HG03342 (cell line): ENCODE measurements at regions not wholly inside any gene's neighbourhood (a gene's known extent, or its start where the extent isn't known, plus 50 kb on each side); places are given as distances from the start of the nearest gene placed in this dataset.

ENCODE experiments used
- ATAC-seq: cut with Tn5 transposase; IDR thresholded peaks from one replicate; pipeline ENCODE4 v1.9.1; 2021; ENCODE audit warnings: mild to moderate bottlenecking, moderate library complexity; ENCODE audit not compliant: unreplicated experiment

- no peak for ATAC-seq
These were observed 408.1 kb downstream of the GATA3 start for GRCh38 chr10:8462565-8462964.

DNA sequence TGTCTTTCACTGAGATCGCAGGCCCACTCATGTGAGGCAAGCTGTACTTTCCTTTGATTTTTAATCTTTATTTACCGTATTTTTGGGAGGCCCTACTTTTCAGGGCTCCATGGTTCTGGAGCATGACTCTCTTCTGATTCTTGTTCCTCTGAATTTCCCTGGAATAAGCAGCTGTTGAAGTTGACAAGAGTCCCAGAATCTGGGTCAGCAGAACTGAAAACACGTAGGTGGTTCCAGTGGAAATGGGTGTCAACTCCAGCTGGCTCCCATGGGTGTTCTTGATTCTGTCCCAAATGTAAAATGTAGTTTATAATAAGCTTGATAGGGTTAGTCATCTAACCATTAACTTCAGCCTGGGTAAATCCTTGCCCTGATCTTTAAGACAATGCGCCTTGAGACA, 409.4 kb downstream of the GATA3 start:
- ATAC-seq: no peak

DNA sequence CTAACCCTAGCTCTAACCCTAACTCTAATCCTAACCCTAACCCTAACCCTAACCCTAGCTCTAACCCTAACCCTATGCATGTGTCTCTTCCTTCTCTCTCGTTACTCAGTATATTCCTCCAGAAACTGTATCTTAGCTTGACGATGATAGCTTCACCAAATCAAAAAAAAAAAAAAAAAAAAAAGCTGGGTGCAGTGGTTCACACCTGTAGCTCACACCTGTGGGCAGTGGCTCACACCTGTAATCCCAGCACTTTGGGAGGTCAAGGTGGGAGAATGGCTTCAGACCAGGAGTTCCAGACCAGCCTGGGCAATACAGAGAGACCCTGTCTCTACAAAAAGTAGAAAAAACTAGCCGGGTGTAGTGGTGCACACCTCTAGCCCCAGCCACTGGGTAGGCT, 414.0 kb downstream of the GATA3 start:
- ATAC-seq: no peak

GRCh38 chr10:8473205-8473604, 418.7 kb downstream of the GATA3 start:
- ATAC-seq: no peak

DNA sequence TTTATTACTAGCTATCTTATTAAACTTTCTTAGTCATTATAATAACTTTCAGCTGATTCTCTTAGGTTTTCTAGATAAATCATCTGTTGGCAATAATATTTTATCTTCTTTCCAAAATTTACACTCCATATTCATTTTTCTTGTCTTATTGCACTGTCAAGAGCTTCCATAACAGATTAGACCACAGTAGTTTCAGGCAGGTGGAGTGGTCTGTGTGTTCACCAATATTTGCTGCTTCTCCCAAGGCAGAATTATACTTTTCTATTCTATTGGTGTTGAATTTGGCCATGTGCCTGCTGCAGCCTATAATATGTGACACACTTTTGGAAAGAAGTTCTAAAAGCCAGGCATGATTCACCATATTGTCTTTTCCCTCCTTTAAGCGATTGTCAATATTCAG, 422.8 kb downstream of the GATA3 start:
- no peak for ATAC-seq

GRCh38 chr10:8481718-8482504, 427.4 kb downstream of the GATA3 start:
- no peak for ATAC-seq

- ATAC-seq: no peak
These were observed 430.5 kb downstream of the GATA3 start for GRCh38 chr10:8485032-8485431.

GRCh38 chr10:8487346-8487745, 432.9 kb downstream of the GATA3 start:
- ATAC-seq: no peak

DNA sequence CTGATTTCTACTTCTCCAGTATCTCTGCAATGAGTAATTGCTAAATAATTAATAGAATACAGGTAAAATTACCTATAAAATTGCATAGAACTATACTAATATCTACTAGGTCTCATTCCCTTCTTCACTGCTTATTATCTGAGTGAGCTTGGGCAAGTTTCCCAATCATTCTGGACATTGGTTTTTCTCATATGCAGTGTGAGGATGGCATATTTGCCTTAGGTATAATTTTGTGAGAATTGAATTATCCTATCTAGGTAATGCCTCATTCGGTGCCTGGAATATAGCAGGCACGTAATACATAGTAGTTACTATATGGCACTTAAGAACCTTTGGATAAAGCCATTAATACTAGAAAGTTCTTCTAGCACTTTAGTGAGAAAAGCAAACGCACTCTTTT, 434.7 kb downstream of the GATA3 start:
- ATAC-seq: no peak

DNA sequence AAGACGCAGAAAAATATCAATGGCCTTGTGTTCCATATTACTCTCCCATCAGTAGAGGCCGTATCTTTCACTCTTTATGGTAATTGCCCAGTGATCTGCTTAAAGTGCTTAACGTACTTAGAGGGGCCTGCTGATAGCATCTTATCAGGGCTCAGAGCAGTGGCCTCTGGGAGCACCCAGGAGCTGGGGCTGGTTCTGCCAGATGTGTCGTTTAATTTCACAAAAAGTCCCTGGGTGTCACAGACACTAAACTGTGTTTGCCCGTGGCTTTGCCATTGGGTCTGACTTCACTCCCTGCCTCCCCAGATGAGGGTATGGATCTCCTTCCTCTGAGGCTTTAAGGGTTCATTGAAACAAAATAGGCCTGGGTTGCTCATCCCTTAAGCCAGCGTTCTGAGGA, 435.3 kb downstream of the GATA3 start:
- ATAC-seq: no peak

GRCh38 chr10:8498290-8498689, 443.8 kb downstream of the GATA3 start:
- no peak for ATAC-seq

DNA sequence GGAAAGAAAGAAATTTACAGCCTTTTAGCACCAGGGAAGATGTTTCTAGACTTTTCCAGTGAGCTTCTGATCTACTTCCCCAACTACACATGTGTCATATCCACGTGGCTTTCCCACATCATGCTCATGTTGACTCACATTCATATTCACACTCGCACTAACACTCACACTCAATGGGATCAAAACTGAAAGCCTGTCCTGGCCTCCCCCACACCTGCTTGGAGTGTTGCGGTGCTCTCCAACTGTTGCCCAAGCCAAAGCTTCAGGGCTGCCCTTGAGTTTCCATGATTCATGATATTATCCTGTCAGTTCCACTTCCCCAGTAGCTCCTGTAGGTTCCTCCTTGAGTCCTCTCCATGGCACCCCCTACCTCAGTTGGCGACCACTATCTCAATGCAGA, 444.4 kb downstream of the GATA3 start:
- no peak for ATAC-seq

GRCh38 chr10:8499312-8499711, 444.8 kb downstream of the GATA3 start:
- ATAC-seq: no peak

GRCh38 chr10:8499752-8500390, 445.4 kb downstream of the GATA3 start:
- ATAC-seq: no peak

DNA sequence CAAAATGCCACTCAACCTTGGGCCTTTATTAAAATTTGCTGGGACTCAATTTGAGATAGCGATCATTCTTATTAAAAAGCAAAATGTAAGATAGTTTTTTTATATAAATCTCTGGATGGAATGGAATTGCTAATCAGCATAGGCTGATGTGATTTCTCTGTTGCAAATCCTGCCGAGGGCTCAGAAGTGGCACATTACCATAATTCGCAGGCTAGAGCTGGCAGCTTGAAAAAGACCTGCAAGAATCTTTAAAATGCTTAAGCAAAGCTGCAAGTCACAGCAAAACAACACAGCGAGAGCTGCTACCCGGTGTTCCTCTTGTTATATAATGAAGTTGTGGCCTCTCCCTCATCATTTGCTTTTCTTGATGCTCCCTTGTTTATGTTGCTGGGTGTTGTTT, 448.1 kb downstream of the GATA3 start:
- ATAC-seq: no peak

DNA sequence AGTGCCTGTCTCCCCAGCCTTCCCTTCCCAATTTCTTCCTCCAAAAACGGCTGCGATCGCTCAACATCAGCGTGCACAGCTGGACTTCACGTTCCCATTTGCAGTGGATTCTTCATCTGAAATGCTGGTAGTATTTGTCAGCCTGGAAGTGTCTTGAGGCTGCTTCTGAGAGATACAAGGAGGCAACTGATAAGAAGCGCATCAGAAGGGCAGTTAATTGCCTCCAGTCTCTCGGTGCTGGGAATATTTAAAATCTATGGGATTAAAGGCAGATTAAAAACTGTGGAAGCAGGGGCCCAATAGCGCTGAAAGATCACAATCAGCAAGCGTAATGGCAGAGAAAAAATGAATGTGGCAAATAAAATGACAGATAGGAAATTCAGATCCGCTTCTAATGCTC, 450.0 kb downstream of the GATA3 start:
- no peak for ATAC-seq

DNA sequence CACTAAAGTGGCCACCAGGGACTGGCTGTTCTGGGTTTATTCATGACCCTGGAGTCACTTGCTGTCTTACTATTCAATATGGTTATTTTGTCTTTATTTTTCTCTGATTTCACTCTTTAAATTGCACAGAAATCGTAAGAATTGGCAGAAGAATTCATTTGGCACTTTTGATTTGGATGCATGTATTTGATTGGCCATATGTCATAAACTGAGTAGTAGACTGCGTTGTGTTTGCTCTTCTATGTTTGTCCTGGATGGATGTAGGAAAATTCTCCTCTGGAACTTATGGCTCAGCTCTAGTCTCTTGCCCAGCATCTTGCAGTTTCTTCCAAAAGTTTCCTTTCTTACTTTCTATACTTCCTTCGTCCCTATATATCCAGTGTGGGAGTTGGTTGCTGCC, 452.7 kb downstream of the GATA3 start:
- no peak for ATAC-seq

GRCh38 chr10:8508882-8509281, 454.4 kb downstream of the GATA3 start:
- ATAC-seq: no peak

DNA sequence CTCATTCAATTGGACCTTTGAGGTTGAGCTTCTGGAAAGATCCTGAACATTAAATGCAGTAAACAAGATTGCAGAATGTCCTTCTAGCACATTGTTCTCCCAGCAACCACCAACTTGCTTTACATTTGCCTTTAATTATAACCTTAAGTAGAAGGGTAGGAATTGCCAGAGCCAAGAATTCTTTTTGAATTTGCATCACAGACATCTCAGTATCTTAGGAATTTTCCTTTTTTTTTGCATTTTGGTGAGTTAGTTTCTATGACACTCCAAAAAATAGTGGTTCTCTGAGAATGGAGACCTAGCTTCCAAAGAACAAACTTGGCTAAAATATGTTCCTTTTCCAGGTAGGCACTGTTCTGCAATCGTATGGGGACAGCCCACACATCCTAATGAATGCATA, 456.0 kb downstream of the GATA3 start:
- ATAC-seq: no peak

DNA sequence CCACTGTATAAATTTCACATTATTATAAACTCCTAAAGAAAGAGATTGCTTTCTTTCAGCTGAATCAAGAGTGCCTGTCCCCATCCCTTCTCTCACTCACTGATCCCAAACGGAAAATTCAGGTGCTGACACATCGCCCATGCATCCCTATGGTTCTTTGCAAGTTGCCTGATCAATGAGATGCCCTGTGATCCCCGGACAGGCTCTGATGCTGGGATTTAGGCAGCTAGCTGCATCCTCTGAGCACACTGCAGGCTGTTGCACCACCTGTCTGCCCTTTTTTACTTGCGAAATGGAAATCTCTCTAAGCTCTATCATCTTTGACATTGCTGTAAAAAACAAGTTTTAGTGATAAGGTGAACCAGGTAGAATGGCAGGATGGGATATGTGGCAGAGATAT, 456.5 kb downstream of the GATA3 start:
- no peak for ATAC-seq

DNA sequence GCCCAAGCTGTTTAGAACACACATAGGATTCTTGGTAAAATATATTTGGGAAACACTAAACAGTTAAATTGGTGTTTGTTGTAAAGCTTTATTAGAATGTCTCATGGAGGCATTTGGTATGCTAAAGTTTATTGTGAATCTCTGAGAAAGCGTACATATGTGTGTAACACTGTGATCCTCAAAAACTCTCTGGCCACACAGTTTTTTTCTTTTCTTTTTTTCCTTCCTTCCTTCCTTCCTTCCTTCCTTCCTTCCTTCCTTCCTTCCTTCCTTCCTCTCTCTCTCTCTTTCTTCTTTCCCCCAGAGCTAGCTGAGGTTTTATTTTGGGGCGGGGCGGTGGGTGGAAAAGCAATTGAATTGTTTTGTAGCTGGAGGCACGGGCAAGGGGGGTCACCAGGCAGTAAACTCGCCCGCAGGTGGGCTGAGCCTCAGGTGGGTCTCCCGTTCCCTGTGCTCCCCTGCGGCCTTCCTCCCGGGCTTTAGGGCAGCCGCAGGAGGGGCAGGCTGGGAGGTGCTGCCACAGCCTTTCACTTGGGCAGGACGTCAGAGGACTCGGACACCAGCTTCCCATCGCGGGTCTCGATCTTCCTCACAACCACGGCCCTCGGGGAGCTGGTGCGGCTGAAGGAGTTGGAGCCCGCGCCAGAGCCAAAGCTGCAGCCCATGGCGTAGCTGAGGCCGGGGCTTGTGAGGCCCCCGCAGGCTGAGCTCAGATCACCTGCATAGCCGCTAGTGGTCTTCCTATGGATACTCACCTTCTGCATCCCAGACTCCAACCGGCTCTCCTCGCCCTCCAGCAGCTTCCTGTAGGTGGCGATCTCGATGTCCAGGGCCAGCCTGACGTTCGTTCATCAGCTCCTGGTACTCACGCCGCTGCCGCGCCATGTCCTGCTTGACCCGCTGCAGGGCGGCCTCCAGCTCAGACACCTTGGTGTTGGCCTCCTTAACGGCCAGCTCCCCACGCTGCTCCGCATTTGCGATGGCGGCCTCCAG, 459.0 kb downstream of the GATA3 start:
- no peak for ATAC-seq

- no peak for ATAC-seq
These were observed 465.9 kb downstream of the GATA3 start for GRCh38 chr10:8520382-8520781.
